Right lung (tissue), 2 donors: ENCODE measurements at regions not wholly inside any gene's neighbourhood (a gene's known extent, or its start where the extent isn't known, plus 50 kb on each side); places are given as distances from the start of the nearest gene placed in this dataset.

Experiments
- DNase-seq, 2 donors: peaks; one replicate each; pipeline ENCODE4 v3.0.0-alpha.2; 2013

DNA sequence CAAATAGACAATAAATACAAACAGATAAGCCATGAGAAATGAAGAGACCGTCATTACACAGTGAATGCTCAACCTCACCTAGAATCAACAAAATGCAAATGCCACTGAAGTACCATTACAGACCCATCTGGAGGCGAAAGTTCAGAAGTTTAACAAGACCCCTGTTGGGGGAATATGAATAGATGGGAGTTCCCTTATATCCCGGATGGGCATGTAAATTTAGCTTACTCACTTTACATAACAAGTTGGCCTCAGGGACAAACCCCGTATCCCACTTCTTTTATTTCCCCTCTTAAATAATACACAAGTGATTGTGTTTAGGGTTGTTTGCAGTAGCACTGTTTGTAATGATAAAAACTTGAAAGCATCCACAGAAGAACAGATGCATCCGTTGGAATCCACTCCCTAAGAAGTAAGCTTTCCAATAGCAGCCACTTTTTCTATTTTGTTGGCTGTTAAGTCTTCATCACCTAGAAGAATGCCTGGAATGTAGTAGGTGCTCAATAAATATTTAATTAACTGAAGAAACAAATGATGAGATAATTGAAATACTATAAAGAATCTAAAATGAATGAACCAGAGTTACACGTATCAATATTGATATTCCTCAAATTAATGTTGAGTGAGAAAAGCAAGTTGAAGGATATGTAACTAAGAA lies 1076.3 kb upstream of the TENM3 start:
- no peak for DNase-seq

DNA sequence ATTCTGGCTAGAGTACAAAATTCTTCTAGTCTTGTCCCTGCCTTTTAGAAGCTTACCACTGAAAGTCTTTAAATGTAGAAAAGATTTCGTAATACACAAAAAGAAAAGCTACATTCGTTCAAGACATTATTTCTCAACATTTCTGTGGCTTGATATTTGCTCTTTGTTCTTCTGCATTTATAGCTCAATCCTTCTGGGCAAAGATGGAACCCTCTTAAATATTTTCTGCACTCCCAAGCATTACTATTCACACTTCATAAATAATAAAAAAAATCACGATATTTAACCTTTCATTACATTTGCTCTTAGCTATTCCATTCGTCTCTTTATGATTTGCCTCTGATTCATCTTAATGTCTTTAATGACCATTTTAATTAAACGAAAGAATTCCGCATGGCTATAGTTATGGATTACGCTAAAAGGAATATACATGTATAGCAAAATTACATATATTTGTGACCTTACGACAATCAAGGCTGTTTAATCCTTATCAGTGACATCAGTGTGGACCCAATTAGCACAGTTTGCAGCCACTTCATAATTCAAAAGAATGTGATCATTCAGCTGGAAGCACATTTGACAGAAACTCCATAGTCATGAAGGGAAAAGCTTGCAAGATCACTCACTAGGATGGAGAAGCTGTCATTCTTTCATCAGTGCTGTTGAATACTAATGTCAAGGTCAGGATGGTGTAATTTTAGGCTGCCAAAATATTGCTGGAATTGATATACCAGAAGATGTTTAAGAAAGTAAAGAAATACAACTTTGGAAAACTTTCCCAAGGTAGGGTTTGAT lies 1075.0 kb upstream of the TENM3 start:
- DNase-seq: no peak

DNA sequence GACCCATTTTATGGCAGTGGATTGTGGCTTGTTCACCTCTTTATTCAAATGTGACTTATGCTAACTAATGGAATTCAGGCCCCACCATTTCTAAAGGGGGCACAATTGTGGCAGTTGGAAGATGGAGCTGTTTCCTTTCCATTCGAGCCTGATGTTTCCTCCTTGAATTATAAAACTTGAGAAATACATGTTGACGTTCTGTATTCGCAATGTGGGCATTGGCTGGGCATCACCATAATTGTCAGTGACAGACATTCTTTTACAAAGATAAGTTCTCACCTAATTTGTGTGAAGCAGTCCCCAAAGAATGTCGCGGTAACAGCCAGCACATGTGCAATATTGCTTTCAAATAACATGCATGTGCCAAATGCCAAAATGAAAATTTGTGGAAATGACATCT lies 1070.2 kb upstream of the TENM3 start:
- DNase-seq: no peak

DNA sequence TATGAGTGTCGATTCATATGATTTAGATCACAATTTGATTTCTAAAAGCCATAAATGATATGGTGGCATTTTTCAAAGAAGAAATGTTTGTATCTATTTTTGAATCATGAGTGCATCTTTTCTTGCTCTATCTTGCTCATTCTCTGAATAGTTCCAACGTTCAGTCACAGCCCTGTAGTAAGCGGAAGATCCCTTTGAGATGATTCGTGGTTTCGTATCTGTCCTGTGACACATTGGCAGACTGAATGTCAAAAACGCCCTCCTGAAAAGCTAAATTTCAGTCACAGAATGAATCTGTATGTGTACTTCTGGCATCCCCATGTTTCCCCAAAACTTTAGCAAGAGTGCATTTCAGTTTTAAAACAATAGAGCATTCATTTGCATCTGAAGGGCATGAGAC lies 1066.9 kb upstream of the TENM3 start:
- DNase-seq: no peak

DNA sequence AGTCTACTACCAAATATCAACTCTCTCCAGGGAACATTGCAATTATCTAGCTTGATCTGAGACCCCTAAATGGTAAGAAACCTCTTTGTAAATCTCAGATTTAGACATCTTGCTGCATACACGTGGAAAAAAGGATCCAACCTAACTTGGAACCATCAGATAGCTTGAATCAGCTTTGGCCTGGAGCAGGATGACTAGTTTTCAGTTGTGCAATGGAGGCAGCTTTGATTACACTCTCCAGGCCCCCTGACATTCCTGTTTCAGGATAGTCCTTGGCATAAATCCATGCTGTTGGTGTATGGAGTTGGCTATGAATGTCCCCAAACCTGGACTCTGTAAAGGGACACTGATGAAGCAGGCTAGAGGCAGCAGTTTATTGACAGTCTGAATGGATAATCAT lies 1061.9 kb upstream of the TENM3 start:
- no peak for DNase-seq

DNA sequence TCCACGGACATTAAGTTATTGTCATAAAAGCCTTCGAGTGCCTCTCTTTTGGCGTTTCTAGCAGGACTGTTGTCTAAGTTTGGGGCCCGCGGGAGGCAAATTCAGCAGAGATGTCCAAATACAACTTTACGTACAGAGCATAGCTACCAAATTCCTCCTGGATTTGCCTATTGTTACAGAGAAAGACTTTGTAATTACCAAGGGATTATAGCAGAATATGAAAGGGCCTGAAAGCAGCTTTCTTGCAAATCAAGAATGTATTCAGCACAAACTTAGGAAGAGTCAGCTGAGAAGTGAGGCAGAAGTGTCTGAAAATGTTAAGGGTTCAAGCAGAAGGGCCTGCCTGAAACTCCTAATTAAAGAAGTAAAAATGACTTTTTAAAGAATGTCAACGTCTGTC lies 1053.5 kb upstream of the TENM3 start:
- no peak for DNase-seq

DNA sequence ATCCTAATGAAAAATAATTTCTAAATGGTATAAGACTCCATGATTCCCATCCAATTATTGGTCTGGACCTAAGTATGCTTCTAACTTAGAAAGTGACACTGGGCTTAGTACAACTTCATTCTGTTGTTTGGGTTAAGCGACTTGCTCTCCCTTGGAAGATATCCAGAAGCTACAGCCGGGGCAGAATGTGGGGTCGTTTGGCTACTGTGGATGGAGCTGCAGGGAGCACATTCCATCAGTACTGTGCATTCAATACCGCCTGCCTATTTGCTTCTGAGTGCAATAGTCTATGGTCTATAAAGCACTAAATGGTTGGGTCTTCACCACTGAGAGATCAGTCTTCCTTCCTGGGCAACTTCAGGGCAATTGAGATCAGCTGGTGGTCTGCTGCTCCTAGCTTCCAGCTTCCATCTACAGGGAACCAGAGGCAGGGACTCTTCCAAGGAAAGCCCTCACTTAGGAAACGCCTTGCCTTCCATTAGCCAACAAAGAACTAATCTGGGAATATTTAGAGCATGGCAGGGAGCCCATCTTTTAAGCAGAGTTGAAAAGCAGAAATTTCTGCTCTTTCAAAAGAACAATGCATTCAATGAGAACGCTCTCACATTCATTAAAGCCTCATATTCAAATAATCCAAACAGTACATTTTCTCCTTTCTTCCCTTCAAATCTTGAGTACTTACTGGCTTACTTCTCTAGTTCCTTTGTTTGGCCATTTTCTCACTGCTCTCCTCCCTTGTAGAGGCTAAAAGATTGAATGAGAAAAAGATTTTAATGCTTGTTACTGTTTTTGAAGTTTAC lies 1049.9 kb upstream of the TENM3 start:
- DNase-seq: no peak

DNA sequence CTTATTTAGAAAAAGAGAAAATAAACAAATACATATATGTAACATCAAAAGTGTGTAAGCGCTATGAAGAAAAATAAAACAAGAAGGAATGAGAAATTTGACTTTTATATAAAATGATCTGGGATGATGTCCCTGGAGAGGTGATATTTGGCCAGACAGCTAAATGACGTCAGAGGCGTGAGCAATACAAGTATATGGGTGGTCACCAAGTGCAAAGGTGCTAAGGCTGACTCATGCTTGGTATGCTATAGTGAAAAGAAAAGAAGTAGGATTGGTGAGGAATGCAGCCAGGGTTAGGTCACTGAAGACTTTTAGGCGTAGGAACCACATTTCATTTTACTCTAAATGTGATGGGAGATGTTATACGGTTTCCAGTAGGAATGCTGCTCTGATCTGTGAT lies 1049.1 kb upstream of the TENM3 start:
- DNase-seq: no peak

DNA sequence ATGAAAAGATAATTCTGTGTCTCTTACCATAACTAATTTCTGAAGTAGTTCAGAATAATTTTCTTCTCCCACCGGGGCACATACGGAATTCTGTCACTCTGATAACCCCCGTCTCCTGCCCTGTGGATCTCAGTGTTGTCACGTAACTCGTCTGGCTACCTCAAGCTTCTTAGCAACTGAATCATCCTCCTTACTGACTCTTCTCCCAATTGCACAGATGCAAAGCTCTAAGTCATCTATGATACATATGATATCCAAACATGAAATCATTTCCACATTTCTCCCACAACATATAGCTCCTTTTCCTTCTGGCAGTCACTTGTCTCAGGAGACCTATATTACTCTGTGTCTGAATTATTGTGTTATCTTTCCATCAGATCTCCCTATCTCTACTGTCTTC lies 1043.1 kb upstream of the TENM3 start:
- no peak for DNase-seq

DNA sequence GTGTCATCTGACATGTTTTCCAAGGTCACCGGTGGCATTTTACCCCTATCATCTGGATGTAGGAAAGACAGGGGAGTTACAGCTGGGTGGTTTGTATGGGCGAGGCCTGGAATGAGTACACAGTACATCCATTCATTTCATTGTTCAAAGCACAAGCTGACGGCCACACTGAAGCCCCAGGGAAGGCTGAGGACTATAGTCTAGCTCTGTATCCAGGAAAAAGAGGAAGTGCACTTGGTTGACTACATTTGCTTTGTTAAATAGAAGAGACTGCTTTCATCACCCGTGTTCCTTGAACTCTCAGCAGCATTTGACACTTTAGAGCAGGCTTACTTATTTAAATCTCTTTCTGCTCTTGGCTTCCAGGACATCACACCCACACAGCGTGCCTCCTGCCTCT lies 1041.0 kb upstream of the TENM3 start:
- no peak for DNase-seq

DNA sequence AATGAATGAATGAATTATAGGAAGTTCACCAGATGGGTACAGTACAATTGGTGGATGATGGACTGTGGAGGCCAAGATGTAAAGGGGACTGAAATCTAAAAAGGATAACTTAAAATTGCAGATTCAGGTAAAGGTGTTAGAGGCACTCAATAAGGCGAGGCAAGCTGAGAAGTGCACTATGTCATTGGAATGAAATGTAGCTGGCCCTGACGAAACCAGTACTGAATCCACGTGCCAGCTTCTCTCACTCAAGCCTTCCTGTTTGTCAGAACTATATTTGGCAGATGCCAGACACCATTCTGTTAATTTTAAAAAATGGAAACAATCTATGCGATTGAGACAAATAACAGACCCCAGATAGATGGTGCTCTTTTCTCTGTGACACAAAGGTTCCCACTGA lies 1039.1 kb upstream of the TENM3 start:
- peak in 1 of 2 donors; percentile 9 for DNase-seq

DNA sequence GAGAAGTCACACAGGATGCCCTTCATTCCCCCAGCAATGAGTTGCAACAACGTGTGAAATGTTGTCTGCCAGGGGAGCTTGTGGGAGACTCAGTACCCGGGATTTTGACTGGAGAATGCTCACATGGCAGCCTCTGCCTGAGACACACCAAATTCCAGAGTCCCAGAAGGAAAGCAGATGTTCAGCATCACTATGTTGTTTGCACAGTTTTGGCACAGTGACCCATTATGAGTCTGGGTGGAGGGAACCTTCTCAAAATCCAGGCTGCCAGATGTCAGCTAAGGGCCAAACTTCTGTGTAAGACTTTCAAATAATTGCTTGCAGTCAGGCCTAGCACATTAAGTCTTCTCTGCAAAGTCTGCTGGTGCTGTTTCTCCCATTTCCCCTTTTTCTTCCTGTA lies 1029.7 kb upstream of the TENM3 start:
- peak; percentile 50 to 57 for DNase-seq

DNA sequence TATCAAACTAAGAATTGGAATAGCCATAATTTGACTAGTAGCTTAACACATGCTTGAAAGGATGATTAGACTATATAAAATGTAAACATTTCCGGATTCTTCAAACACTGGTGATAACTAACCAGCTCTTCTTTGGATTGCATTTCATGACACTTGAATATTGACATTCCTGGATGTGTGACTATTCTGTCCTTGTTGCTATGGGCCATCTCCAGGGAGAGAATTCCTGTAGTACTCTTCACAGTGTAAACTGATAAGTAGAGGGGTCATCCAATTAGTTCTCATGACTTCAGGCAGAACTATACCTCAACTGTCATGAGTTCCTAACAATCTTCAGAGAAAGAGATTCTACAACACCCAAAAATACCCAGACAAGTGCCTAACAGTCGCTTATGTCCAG lies 1026.7 kb upstream of the TENM3 start:
- no peak for DNase-seq

DNA sequence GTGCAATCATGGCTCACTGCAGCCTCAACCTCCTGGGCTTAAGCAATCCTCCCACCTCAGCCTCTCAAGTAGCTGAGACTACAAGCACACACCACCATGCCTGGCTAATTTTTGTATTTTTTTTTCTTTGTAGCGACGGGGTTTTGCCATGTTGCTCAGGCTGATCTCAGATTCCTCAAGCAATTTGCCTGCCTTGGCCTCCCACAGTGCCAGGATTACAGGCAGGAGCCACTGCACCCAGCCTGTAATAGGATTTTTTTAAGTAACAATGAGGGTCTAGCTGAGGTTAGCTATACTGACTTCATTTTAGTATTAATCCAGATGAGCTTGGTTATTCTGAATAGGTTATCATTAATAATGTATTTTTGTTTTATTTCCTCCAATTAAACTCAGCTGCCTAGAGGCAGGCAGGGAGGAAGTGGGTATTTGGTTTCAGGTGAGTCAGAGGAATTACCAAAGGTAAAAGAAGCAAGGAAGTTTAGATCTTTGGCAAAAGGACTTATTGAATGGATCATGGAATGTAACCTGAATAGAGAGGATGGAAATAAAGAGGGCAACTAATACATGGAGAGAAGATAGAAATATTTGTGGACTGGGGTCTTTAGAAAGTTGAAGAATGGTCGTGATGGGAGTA lies 1023.3 kb upstream of the TENM3 start:
- DNase-seq: no peak

DNA sequence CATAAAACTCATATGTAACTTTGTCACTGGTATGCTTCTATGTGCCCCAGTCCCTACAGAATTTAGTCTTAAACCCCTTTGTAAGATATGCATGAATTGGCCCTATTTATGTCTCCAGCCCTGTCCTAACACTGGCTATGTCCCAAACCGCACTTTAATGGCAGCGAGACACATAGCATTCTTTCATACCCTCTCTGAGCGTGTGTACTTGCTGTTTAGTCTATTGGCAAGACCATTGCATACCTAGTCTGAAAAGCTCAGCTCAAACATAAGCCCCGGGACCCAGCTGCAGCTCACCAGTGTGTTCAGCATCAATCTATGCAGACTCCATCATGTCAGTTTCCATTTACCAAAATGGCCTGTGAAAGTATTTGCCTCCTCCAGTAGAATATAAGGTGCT lies 1018.4 kb upstream of the TENM3 start:
- DNase-seq: no peak

DNA sequence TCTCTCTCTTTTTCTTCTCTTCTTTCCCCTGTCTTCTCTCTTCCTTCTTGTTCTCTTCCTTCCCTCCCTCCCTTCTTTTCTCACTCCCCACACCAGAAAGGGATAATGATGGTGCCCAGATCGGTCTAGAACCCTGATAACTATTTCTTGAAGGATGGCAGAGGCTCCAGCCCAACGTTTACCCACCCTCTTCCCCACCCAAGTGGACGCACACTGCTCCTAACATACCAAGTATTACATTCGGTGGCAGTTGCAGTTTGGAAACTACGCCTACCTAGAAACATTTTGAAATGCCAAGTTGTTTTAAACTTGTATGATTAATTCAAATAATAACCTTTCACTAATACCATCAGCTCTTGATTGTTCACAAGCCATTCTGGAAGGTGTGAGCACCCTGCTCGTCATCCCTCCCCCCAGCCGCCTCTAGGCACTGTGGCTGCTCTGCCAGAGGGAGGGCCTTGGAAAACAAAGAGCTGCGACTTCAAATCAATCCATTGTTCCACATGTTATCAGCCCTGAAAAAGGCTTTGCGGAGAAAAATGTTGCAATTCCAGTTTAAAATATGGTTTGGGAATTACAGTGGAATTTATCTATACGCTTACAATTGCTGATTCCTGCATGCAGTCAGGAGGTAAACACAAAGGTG lies 1017.5 kb upstream of the TENM3 start:
- no peak for DNase-seq

DNA sequence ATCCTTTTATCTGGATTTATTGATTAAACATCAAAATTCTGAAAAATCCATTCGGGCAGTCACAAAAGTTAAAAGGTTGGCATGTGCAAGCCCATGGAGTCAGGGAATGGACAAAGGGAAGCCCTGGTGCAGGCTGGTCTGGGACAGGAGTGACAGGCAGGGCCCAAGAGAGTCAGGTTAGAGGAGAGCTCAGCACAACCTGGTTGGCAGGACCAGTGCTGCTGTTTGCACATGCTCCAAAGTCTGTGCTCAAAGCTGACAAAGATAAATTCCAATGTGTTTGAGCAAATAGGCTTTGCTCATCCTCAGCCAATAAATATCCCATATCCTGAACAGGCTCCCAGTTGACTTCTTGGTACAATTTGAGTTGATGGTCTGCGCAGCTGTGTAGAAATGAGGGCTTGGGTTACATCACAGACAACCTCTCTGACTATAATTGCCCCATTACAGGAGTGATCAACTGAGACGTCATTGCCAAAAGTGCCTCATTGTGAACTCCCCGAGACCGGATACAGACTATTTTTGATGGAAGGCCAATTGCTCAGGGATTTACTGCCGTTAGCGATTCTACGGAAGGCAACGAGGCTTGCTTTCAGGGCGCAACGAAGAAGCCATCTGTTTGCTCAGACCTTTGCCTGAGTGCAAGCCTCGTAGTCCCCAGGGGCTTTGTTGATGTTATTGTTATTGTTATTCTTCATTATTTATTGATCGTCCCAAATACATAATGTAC lies 1008.1 kb upstream of the TENM3 start:
- DNase-seq: no peak

DNA sequence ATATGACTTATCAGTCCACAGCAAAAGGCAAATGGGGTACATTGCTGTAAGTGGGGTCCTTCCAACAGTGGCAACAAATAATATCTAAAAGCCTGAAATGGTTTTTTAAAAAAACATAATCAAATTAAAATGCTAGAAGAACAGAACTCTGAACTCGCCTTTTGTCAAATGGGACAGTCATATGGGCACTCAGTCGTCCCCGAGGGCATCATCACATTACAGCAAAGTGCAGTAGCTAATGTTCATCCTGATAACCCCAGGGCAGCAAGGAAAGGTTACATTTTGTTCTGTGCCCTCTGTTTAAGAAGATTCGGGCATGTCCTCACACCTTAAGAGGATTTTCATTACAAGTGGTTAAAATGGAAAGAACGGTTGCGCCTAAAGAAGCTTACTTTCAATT lies 997.9 kb upstream of the TENM3 start:
- DNase-seq: no peak

DNA sequence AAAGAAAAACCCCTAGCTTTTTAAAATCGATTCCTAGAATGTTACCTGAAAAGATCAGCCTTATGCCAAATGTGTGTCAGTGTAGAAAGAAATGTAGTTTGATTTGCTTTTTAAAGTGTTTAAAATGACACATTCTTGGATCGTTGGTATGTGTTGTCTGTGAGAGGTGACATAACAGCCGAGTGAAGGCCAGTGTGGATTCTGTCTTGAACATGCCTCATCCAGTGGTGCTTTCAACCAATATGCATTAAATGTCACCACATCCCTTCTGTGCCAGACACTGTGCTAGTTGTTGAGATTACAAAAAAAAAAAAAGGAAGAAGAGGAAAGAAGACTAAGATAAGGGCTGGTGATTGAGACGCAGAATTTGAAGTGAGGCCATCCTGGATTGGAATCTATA lies 994.2 kb upstream of the TENM3 start:
- no peak for DNase-seq

DNA sequence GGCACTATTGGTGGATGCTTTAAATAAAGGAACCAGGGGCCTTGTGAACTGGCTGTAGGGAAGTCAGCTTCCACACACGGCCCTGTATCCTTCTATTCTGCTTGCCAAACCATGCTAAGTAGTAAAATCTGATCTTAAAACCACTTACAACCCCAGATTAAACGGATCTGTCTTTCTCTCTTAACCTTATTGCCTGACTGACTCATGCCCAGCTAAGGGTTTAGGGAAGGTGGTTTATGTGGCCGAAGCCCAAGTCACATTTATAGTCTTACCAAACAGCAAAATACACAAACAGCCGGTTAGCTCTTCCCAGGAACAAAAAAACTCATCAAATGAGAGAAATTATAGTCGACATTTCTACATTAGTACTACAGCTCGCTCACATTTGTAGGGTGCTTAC lies 988.4 kb upstream of the TENM3 start:
- DNase-seq: no peak

DNA sequence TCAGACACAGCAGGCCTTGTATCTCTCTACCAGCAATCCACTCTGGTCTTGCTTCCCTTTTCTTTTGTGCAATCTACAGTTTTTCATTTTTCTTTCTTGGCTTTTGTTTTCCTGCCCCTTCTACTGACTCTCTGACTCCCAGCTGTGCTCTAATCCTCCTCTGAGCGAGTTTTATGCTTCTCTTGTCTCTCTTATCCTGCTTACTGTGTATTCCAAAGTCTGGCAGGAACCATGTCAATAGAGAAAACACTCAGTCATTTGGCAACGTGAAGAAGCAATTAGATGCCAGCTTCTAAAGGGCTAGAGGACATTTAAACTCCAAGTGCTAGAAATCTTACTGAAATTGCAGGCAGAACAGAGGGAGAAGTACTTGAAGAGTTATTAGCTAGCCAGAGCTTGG lies 984.6 kb upstream of the TENM3 start:
- DNase-seq: no peak
